ENCODE measurements at regions not wholly inside any gene's neighbourhood (a gene's known extent, or its start where the extent isn't known, plus 50 kb on each side); places are given as distances from the start of the nearest gene placed in this dataset.

DNA sequence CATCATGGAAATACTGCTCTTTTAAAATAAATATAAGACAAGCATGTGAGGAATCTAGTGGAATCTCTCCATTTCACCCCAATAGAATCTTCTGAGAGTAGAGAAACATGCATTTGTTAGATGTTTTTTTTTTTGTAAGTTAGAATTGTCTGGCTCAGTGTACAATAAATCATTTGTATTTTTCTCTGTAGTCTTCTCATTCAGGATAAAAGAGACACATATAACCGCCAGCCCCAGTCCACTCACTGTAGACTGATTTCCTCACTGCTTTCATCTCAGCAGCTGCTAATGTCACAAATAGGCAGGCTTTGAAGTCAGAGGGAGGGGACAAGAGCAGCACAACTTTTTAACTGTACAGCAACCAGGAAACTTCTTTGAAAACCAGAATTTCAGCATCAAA is 140.2 kb upstream of the RBMS3 start:
- no peak overlapping the region for H3K4me3 ChIP-seq (replicated peaks in 1 of 2; ENCODE audit: low read depth in 2 of 2, low read length in 2 of 2)
- peak in 1 of 2 donors; percentile 24 for DNase-seq (ENCODE audit: low read depth in 2 of 2)
- TF ChIP-seq, protein P1, sequence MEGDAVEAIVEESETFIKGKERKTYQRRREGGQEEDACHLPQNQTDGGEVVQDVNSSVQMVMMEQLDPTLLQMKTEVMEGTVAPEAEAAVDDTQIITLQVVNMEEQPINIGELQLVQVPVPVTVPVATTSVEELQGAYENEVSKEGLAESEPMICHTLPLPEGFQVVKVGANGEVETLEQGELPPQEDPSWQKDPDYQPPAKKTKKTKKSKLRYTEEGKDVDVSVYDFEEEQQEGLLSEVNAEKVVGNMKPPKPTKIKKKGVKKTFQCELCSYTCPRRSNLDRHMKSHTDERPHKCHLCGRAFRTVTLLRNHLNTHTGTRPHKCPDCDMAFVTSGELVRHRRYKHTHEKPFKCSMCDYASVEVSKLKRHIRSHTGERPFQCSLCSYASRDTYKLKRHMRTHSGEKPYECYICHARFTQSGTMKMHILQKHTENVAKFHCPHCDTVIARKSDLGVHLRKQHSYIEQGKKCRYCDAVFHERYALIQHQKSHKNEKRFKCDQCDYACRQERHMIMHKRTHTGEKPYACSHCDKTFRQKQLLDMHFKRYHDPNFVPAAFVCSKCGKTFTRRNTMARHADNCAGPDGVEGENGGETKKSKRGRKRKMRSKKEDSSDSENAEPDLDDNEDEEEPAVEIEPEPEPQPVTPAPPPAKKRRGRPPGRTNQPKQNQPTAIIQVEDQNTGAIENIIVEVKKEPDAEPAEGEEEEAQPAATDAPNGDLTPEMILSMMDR (IDR thresholded peaks at IDR 0.05; ENCODE audit: low read depth, low read length): no peak

DNA sequence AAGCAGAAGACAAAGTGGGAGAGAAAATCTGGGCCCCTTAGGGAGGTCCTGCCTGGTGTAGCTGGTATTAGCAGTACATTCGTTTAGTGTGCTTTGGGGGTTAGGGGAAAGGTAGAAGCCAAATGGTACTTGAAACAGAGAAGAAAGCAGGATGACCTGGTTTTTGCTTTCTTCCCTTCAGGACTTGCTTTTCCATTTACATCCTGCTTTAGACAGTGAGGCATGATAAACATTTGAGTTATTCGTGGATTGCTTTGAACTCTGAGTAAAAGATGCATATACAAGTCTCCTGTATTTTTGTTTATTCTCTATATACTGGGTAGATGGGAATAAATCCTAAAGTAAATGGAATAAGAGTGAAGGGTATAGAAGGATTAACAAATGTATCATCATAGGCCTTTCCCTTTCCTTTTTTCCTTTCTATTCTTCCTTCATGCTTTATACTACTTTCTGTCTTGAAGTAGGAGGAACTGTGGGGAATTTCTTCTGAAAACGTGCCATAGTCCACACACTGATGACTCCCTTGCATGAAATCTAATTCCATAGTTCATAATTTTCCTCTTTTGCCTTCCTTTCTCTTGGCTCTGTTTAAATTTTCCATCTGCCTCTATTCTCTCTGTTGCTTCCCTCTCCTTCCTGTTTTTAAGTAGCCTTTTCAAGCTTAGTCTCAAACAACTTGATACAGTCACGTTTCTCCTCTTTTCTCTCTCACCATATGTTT is 139.5 kb upstream of the RBMS3 start:
- peak in 1 of 2 donors; percentile 39 for DNase-seq (ENCODE audit: low read depth in 2 of 2)
- TF ChIP-seq, protein P1 (IDR thresholded peaks at IDR 0.05; ENCODE audit: low read depth, low read length): no peak
- no peak overlapping the region for H3K4me3 ChIP-seq (replicated peaks in 1 of 2; ENCODE audit: low read depth in 2 of 2, low read length in 2 of 2)

DNA sequence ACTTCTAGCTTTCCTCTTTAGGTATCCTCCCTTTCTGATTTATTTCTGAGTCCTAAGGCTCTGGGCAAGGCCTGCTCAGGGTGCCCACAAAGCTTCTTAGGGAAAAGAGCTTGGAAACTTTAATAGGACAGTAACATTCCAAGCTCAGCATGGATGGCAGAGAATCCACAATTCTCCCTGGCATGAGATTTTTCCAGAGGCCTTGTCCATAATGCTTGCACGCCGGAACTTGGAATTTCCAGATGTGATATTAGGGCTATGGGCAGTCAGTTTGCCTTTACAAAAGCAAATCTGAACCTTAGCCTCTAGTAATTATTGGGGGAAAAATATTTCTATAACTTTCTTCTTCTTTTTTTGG is 139.0 kb upstream of the RBMS3 start:
- H3K4me3 ChIP-seq (replicated peaks in 1 of 2; ENCODE audit: low read depth in 2 of 2, low read length in 2 of 2): no peak overlapping the region
- TF ChIP-seq, protein P1 (IDR thresholded peaks at IDR 0.05; ENCODE audit: low read depth, low read length): no peak
- DNase-seq (ENCODE audit: low read depth in 2 of 2): no peak

DNA sequence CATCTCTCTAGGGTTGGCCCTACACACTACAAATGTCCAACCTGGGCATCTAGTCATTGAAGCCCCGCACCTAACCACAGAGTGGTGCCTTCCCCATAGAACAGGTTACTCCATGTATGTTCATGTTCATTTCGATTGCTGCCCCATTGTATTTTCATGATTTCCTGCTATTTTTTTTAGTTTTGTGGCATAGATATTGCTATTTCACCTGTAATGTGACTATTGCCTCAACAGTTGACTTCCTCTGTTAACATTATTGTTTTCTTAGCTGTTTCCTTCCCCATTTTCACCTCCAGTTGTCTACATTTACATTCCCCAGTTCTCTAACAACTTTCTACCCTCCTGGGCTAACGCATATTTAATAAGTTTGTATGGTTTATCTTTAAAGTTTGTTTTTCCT is 137.7 kb upstream of the RBMS3 start:
- no peak overlapping the region for H3K4me3 ChIP-seq (replicated peaks in 1 of 2; ENCODE audit: low read depth in 2 of 2, low read length in 2 of 2)
- TF ChIP-seq, protein P1 (IDR thresholded peaks at IDR 0.05; ENCODE audit: low read depth, low read length): no peak
- no peak for DNase-seq (ENCODE audit: low read depth in 2 of 2)

DNA sequence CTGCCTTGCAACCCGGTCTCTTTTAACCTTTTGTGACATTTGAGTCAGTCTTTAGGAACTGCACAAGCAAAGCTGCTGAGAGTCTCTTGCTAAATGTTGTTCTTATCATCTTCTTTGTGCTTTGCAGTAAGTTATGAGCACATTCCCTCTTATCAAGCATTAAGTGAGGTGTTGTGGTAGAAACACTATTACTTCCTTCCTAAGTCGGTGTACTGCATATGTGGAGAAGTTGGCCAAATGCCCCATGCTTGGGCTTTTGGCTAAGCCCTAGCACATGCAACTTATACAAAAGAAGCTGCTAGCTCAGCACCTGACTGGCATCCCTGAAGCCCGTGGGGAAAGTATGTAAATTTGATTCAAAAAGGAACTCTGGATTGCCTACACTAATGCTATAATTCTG is 136.5 kb upstream of the RBMS3 start:
- TF ChIP-seq, protein P1 (IDR thresholded peaks at IDR 0.05; ENCODE audit: low read depth, low read length): no peak
- DNase-seq (ENCODE audit: low read depth in 2 of 2): peak in 1 of 2 donors; percentile 70
- H3K4me3 ChIP-seq (replicated peaks in 1 of 2; ENCODE audit: low read depth in 2 of 2, low read length in 2 of 2): no peak overlapping the region

DNA sequence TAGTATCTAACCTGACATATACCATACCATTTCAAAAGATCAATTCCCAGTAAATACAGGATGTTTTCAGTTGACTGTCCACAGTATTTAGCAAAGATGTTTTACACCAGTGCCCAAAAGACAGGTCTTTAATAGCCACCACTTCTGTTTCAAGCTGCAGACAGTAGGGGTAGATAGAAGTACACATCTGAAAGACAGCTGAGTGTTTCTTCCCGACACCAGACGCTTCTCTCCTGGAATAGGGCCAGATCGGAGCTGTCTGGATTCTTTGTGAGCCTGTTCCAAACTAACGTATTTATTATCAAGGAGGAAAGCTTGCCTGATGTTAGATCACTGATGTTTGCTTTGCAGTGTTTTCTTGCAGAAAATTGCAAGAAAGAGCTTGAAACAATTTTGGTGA is 136.1 kb upstream of the RBMS3 start:
- DNase-seq (ENCODE audit: low read depth in 2 of 2): peak; percentile 78 to 79

More for the DNA sequence above, 136.1 kb upstream of the RBMS3 start:
- TF ChIP-seq, protein P1 (IDR thresholded peaks at IDR 0.05; ENCODE audit: low read depth, low read length): peak; percentile 38
- no peak overlapping the region for H3K4me3 ChIP-seq (replicated peaks in 1 of 2; ENCODE audit: low read depth in 2 of 2, low read length in 2 of 2)

Measured in cardiac fibroblast (primary cell).